Lower leg skin (tissue), 4 donors: ENCODE measurements at regions not wholly inside any gene's neighbourhood (a gene's known extent, or its start where the extent isn't known, plus 50 kb on each side); places are given as distances from the start of the nearest gene placed in this dataset.

Experiments used
- DNase-seq, 2 donors: peaks; one replicate each; pipeline ENCODE4 v3.0.0-alpha.2; 2019; ENCODE audit warnings: low spot score in 2 of 2
- H3K4me3 ChIP-seq: fragments of 200-600 bp; sonication (generic); 2 replicates; pipeline ENCODE4 v1.5.1; 2017; ENCODE audit warnings: mild to moderate bottlenecking, low read depth; ENCODE audit not compliant: poor library complexity, severe bottlenecking
- POLR2A ChIP-seq, 2 donors: fragments of 450-650 bp; IDR thresholded peaks; one replicate each; pipeline ENCODE4 v1.6.1; 2016 to 2017; ENCODE audit warnings: antibody characterized with exemption in 2 of 2, mild to moderate bottlenecking in 1 of 2, moderate library complexity in 1 of 2
- WGBS, 2 donors: methylation state at CpG; one replicate each; pipeline ENCODE4 v1.1.5; 2018; 5-methylcytosine and 5-hydroxymethylcytosine counted together
- intact Hi-C: fragments of 100-400 bp; cut with DNase I; formaldehyde crosslinking; loops from one replicate; pipeline ENCODE4 v1.15.0; 2023; ENCODE audit warnings: low total_unique reads
- TF ChIP-seq, protein P1 (sequence below), 3 donors: fragments of 450-650 bp; IDR thresholded peaks; one replicate each; pipeline ENCODE4 v1.5.1; 2016; ENCODE audit warnings: antibody characterized with exemption in 3 of 3, mild to moderate bottlenecking in 3 of 3, moderate library complexity in 2 of 3

DNA sequence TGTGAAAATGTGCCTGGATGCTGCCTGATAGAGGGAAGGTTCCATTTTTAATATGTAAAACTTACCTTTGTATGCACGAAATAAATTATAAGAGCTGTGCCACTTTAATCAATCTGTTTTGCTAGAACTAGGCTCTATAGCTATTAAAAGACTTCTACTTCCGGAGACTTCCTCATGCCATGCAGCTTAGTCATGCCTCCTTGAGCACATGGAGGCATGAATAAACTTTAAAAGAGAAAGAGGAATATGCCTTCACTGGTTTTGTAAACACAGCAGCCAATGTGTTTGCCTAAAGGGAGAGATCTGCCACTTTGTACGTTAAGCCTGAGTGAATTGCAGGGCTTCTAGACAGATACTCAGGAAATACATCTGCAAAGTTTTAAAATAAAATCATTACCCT lies 604.6 kb downstream of the LRRIQ3 start:
- 6 to 9% methylated on average over 3 of the region's 3 CpGs for WGBS, 2 donors
- intact Hi-C loops = no loop called here
- H3K4me3 ChIP-seq = no peak overlapping the region
- no peak for TF ChIP-seq POLR2A (IDR thresholded peaks at IDR 0.05)
- TF ChIP-seq, protein P1, sequence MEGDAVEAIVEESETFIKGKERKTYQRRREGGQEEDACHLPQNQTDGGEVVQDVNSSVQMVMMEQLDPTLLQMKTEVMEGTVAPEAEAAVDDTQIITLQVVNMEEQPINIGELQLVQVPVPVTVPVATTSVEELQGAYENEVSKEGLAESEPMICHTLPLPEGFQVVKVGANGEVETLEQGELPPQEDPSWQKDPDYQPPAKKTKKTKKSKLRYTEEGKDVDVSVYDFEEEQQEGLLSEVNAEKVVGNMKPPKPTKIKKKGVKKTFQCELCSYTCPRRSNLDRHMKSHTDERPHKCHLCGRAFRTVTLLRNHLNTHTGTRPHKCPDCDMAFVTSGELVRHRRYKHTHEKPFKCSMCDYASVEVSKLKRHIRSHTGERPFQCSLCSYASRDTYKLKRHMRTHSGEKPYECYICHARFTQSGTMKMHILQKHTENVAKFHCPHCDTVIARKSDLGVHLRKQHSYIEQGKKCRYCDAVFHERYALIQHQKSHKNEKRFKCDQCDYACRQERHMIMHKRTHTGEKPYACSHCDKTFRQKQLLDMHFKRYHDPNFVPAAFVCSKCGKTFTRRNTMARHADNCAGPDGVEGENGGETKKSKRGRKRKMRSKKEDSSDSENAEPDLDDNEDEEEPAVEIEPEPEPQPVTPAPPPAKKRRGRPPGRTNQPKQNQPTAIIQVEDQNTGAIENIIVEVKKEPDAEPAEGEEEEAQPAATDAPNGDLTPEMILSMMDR (IDR thresholded peaks at IDR 0.05) = no peak
- no peak for DNase-seq

DNA sequence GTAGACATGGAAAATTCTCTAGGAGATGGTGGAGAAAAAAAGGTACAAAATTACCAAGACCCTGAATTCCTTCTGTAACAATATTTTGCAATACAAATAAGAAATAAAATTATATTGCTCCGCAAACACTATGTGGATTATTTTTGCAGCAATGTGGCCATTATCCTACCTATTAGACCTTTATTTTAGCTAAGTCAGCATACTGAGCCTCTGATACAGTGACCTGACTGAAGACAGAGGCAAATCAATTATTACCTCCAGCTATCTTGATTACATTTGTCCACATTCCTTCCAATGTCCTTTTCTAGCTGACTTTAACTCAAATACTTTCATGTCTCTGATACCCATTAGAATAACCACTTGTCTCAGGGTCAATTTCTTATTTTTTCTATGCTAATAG lies 610.9 kb downstream of the LRRIQ3 start:
- TF ChIP-seq, protein P1 (IDR thresholded peaks at IDR 0.05) = no peak
- TF ChIP-seq POLR2A (IDR thresholded peaks at IDR 0.05) = no peak
- WGBS, 2 donors = 98% methylated on average over 1 of the region's 1 CpG
- intact Hi-C loops = no loop called here
- no peak for DNase-seq
- H3K4me3 ChIP-seq = no peak overlapping the region

DNA sequence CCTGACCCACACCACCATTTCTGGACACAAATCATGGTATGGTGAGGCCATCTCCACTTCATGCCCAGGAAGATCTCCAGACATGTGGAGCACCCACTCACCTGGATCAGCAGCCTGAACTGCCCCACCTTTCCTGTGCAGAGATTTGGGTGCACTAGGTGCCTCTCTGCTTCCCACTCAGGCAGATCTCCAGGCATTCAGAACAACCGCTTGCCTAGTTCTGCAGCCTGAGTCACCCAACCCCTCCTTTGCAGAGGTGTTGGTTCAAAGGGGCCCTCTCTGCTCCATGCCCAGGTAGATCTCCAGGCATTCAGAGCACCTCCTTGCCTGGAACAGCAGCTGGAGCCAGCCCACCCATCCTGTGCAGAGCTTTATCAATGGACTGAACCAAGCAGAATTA lies 620.8 kb downstream of the LRRIQ3 start:
- TF ChIP-seq, protein P1 (IDR thresholded peaks at IDR 0.05) = no peak
- TF ChIP-seq POLR2A (IDR thresholded peaks at IDR 0.05) = no peak
- 88 to 93% methylated on average over 1 of the region's 1 CpG for WGBS, 2 donors
- intact Hi-C loops = no loop called here
- no peak for DNase-seq
- H3K4me3 ChIP-seq = no peak overlapping the region

DNA sequence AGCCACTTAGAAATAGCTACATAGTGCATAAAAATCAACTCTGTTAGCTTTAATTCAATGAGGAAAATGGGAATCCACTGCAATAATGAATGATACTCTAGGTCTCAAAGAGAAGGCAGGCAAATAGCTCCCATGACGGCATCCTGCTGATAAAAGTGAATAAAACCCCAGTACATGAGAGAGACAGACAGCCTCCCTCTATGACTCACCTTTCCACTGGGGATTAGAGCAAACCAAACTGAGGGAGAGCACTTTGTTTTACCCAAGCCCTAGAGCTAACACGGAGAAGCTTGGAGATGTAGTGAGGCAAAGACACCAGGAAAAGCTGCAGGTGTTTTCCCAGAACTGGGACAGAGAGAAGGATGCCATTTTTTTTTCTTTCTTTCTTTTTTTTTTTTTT lies 621.9 kb downstream of the LRRIQ3 start:
- 67 to 82% methylated on average over 2 of the region's 2 CpGs for WGBS, 2 donors
- intact Hi-C loops = no loop called here
- DNase-seq = no peak

DNA sequence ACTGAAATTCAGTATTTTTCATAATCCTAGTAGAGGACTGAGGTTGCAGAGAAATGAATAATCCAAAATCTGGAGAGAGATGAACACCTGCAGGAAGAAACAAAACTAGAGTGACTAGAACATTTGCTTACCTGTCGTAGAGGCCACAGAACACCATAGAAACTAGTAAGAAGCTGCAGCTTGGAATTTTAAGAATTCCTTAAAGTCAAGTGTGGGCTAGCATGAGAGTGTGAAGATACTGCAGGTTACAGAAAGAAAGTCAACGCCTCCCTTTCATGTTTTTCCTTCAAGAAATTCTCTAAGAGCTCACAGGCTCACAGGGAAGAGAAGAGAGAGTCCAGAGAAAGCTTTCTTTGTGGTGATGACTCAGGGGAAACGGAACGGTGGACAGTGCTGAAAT lies 633.7 kb downstream of the LRRIQ3 start:
- TF ChIP-seq, protein P1 (IDR thresholded peaks at IDR 0.05) = no peak
- no peak for TF ChIP-seq POLR2A (IDR thresholded peaks at IDR 0.05)
- intact Hi-C loops = no loop called here
- 37 to 41% methylated on average over 4 of the region's 4 CpGs for WGBS, 2 donors
- H3K4me3 ChIP-seq = no peak overlapping the region
- DNase-seq = no peak

More for the DNA sequence above, 621.9 kb downstream of the LRRIQ3 start:
- no peak for TF ChIP-seq POLR2A (IDR thresholded peaks at IDR 0.05)
- TF ChIP-seq, protein P1 (IDR thresholded peaks at IDR 0.05) = no peak
- H3K4me3 ChIP-seq = no peak overlapping the region

DNA sequence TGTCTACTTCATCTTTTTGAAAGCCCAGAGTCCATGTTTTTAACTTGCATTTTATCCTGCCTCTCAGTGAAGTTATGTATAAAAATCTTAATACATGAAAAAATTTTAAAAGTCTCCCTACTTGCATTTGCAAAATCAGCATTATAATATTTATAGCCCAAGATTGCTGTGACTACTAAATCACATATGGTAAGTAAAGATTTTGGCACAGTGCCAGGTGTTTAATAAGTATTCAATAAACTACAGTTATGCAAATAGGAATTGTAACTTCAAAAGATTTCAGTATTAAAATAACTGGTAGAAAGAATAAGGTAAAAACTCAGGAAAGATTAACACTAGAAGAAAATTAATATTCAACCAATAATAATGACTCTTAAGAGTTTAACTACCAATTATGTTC lies 641.7 kb downstream of the LRRIQ3 start:
- no peak overlapping the region for H3K4me3 ChIP-seq
- TF ChIP-seq POLR2A (IDR thresholded peaks at IDR 0.05) = no peak
- TF ChIP-seq, protein P1 (IDR thresholded peaks at IDR 0.05) = no peak
- DNase-seq = no peak
- intact Hi-C loops = no loop called here
